Nephron (organoid): ENCODE measurements at regions not wholly inside any gene's neighbourhood (a gene's known extent, or its start where the extent isn't known, plus 50 kb on each side); places are given as distances from the start of the nearest gene placed in this dataset.
A peak's percentile ranks its signal among the peaks of the same experiment; 100 is the strongest.

Experiments
- H3K27ac Mint-ChIP-seq, 3 experiments: 2 replicates each; pipeline ENCODE4 v1.8.0; 2020; ENCODE audit warnings: mixed read lengths in 3 of 3, mild to moderate bottlenecking in 2 of 3, moderate library complexity in 1 of 3
- H3K27me3 Mint-ChIP-seq: 2 replicates; pipeline ENCODE4 v1.8.0; 2021; ENCODE audit warnings: low read depth, mild to moderate bottlenecking, moderate library complexity, mixed read lengths
- H3K36me3 Mint-ChIP-seq: 2 replicates; pipeline ENCODE4 v1.8.0; 2020; ENCODE audit warnings: low read depth, mixed read lengths
- H3K4me1 Mint-ChIP-seq: 2 replicates; pipeline ENCODE4 v1.8.0; 2020; ENCODE audit warnings: mixed read lengths
- H3K4me3 Mint-ChIP-seq, 3 experiments: 2 replicates each; pipeline ENCODE4 v1.8.0; 2020; ENCODE audit warnings: mild to moderate bottlenecking in 3 of 3, mixed read lengths in 3 of 3, moderate library complexity in 2 of 3
- H3K9me3 Mint-ChIP-seq: 2 replicates; pipeline ENCODE4 v1.8.0; 2020; ENCODE audit warnings: mixed read lengths
- CTCF ChIP-seq, 3 experiments: fragments of 200-600 bp; sonication (generic); IDR thresholded peaks; one replicate each; pipeline ENCODE4 v1.5.0; 2021; ENCODE audit warnings: antibody characterized with exemption in 3 of 3; ENCODE audit not compliant: unreplicated experiment in 3 of 3

- H3K4me1 Mint-ChIP-seq = no peaks in the 10 kb centered on the region
- no peaks in the 10 kb centered on the region for H3K36me3 Mint-ChIP-seq
- TF ChIP-seq CTCF (IDR thresholded peaks at IDR 0.05; ENCODE audit: unreplicated experiment in 3 of 3) = no peak
- no peak overlapping the region for H3K4me3 Mint-ChIP-seq
- no peak overlapping the region for H3K27ac Mint-ChIP-seq
- H3K9me3 Mint-ChIP-seq = no peaks in the 10 kb centered on the region
- no peaks in the 10 kb centered on the region for H3K27me3 Mint-ChIP-seq
Observed at GRCh38 chr10:9469663-9470205, 1415.2 kb downstream of the GATA3 start.

GRCh38 chr10:9470581-9470980, 1416.1 kb downstream of the GATA3 start:
- no peaks in the 10 kb centered on the region for H3K36me3 Mint-ChIP-seq
- H3K9me3 Mint-ChIP-seq = no peaks in the 10 kb centered on the region
- H3K27ac Mint-ChIP-seq = no peak overlapping the region
- no peaks in the 10 kb centered on the region for H3K4me1 Mint-ChIP-seq
- no peak for TF ChIP-seq CTCF (IDR thresholded peaks at IDR 0.05; ENCODE audit: unreplicated experiment in 3 of 3)
- no peak overlapping the region for H3K4me3 Mint-ChIP-seq
- H3K27me3 Mint-ChIP-seq = no peaks in the 10 kb centered on the region

- Mint-ChIP-seq H3K4me1 (no peaks in the 10 kb centered on the region), H3K36me3 (no peaks in the 10 kb centered on the region), H3K4me3 (no peak overlapping the region), H3K9me3 (no peaks in the 10 kb centered on the region), H3K27ac (no peak overlapping the region), H3K27me3 (no peaks in the 10 kb centered on the region)
- no peak for TF ChIP-seq CTCF (IDR thresholded peaks at IDR 0.05; ENCODE audit: unreplicated experiment in 3 of 3)
Observed at GRCh38 chr10:9501944-9502343, 1447.5 kb downstream of the GATA3 start.

- Mint-ChIP-seq H3K4me1 (peaks cover 12% of the 10 kb centered on the region), H3K36me3 (no peaks in the 10 kb centered on the region), H3K4me3 (no peak overlapping the region), H3K27me3 (no peaks in the 10 kb centered on the region), H3K27ac (no peak overlapping the region), H3K9me3 (no peaks in the 10 kb centered on the region)
- no peak for TF ChIP-seq CTCF (IDR thresholded peaks at IDR 0.05; ENCODE audit: unreplicated experiment in 3 of 3)
Observed at GRCh38 chr10:9504227-9504626, 1449.7 kb downstream of the GATA3 start.

GRCh38 chr10:9505546-9505945, 1451.1 kb downstream of the GATA3 start:
- no peak overlapping the region for H3K4me3 Mint-ChIP-seq
- no peak overlapping the region for H3K27ac Mint-ChIP-seq
- H3K27me3 Mint-ChIP-seq = no peaks in the 10 kb centered on the region
- H3K4me1 Mint-ChIP-seq = peaks cover 12% of the 10 kb centered on the region
- H3K36me3 Mint-ChIP-seq = no peaks in the 10 kb centered on the region
- H3K9me3 Mint-ChIP-seq = no peaks in the 10 kb centered on the region
- TF ChIP-seq CTCF (IDR thresholded peaks at IDR 0.05; ENCODE audit: unreplicated experiment in 3 of 3) = no peak

- TF ChIP-seq CTCF (IDR thresholded peaks at IDR 0.05; ENCODE audit: unreplicated experiment in 3 of 3) = no peak
- Mint-ChIP-seq H3K36me3 (no peaks in the 10 kb centered on the region), H3K4me3 (no peak overlapping the region), H3K27me3 (peaks cover 4% of the 10 kb centered on the region), H3K9me3 (no peaks in the 10 kb centered on the region), H3K4me1 (peaks cover 12% of the 10 kb centered on the region), H3K27ac (peak overlapping the region in 1 of 3 experiments; percentile 37)
Observed at GRCh38 chr10:9508606-9509005, 1454.1 kb downstream of the GATA3 start.
